HG03575 (cell line): ENCODE measurements at regions not wholly inside any gene's neighbourhood (a gene's known extent, or its start where the extent isn't known, plus 50 kb on each side); places are given as distances from the start of the nearest gene placed in this dataset.
"Not testable (repeated sequence)": the region's sequence is repeated elsewhere in the genome, so short reads cannot be mapped to it uniquely, and the experiment has no call there.

Source experiments
- ATAC-seq: cut with Tn5 transposase; IDR thresholded peaks from one replicate; pipeline ENCODE4 v1.9.1; 2021; ENCODE audit not compliant: unreplicated experiment, insufficient number of reproducible peaks, low FRiP score; ENCODE audit errors: extremely low read depth

DNA sequence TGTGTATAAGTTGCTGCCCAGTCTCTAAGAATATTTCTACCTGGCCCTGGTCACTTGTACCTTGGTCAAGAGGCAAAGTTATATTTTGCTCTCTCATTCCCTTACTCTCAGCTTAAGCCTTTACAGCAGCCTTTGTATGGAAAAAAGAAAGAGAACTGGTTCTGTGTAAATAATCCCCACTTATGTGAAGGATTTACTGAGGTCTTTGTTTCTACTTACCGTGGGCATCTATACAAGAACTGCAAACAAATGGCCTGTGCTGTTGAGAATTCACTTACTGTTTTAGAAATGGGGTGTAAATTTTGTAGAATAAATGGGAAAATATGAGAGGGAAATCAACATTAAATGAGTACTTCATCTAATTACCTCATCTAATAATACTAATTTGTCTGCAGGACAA is 267.4 kb downstream of the PCDH20 start:
- ATAC-seq, result no peak

DNA sequence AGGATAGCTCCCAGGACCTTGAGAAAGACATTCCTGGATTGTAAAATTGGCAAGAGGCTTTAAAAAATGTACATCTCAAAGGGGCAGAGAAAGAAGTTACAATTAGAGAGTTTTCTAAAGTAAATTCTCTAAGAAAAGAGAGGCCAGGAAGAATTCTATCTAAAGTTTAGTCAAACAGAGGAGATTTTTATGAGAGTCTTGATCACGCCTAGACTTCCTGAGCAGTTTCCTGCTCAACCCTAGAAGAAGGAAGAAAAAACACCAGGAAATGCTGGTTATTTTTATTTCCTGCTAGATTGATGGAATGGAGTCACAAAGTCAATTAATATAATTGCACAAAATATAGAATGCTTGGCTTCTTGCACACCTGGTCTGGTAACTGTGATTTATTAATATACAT is 269.1 kb downstream of the PCDH20 start:
- ATAC-seq, result no peak

DNA sequence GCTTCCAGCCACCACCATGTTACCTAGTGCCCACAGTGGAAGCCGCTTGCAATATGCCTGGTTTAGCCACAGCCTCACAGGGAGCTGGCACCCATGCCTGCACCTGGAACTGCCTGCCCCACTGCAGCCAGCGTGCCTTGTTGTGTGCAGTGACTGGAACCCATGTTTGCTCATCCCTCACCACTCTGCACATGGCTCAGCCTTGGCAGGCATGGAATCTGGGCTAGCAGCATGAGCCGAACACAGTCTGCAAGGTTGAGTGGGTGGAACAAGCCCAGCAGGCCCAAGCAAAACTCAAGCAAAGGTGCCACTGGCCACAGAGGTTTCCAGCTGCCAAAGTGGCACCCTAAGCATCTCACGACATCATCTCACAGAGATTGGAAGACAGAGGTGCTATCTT is 269.5 kb downstream of the PCDH20 start:
- ATAC-seq, result no peak

DNA sequence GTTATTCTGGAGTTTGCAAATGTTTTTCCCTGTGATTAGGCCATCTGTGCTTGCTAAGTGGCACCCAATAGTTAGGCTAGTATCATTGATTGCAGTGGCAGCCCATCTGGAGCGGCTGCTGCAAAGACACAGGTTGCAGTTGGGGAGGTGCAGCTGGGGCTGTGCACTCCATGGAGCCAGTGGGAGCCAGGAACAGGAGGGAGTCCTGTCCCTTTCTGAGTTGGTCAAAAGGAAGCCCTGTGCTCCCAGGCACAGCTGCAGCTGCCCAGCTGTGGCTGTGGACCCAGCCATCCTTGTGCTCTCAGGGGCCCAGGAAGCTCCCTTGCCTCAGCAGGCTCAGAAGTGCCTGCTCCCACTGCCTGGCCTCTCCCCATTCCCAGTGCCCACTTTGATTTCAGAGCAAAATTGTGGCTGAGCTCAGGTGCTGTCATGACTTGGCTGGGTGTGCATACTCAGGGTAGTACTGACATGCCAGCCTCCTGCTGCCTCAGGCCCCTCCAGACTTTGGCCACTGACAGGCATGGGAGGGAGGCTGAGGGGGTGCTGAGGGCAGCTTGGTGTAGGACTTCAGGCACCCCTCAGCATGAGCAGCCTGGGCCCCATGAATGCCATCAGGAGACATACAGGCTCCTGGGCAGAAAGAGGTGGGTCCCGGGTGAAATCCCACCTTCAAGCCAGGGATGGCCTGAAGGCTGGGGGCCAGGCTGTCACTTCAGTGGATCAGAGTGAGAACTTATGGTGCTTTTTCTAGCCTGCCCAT is 270.6 kb downstream of the PCDH20 start:
- ATAC-seq, result no peak

DNA sequence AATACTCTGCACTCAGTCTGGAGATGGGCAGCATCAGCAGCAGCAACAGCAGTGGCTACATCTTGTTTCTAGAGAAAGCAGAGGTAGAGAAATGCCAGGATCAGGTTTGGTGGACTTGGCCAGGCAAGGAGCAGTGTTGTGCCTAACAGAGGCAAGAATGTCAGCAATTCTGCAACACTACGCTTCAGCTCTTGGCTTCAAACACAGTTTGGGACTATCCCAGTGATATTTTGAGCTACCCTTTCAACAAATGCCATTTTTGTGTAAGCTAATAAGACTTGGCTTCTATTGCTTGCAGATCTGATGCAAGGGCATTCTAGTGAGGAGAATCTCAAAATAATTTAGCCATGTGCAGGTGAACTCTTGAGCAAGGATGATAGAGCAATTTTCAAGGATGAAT is 271.3 kb downstream of the PCDH20 start:
- no peak for ATAC-seq

DNA sequence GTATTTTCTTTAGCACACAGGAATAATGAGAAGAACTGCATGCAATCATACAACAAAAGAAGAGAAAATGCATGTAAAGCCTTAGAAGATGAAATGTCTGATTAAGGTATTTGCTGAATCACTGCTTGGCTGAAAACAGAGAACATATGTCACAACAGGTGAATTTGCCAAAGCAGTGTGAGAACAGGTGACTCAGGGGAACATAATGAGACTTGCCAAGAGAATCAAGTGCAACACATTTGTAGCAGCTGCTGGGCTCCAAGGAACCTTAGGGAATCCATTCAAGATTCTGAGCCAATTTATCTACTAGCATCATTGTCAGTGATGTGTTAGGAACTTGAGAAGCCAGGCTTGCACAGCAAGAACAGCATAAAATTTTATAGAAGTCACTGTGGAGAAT is 273.1 kb downstream of the PCDH20 start:
- ATAC-seq, result no peak

DNA sequence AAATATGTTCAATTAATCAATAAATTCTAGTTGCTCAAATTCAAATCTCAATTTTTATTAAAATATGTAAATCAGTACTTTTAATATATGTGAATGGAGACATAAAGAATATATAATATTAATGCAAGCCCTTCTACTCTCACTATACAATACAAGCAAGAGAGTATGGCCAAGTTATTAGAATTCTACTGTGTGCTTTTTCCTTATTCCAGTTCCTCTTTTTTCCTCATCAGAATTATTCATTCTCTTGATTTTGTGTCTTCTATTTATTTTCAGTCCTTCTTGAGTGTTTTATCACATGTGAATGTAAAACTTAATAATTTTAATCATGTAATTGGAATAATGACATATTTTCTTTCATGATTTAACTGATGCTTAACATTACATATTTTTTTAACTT is 276.8 kb downstream of the PCDH20 start:
- ATAC-seq, result no peak

DNA sequence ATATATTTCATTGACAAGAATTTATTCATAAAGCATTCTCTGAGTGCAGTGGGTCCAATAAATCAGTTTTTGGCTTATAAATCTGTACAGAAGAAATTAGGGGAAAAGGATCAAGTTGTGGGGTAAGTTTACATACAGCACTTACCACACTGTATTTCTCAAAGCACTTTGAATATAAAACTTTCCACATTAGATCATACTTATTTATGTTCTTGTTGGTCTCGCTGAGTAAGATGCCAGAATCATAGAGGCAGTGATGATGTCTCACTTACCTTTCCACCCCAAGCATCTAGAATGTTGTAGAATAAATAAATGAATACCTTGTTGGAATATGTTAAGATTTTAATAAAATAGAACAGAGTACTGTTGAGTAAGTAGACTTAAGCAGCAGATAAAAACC is 279.1 kb downstream of the PCDH20 start:
- no peak for ATAC-seq

DNA sequence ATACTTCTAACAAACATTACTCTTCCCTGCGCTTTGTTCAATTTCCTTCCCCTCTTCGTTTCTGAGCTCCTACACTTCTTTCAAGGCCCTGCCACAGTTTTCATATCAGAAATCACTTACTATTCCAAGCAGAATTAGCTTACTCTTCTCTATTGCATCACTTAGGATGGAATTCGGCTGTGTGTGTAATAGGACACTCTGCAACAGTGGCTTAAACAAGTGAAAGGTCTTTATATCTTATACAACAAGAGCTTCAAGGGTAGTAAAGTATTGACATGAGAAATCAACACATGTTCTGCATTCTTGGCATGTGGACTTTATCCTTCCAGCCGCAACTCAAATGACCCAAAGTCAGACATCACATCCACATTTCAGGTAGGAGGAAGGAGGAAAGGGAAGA is 279.6 kb downstream of the PCDH20 start:
- no peak for ATAC-seq

DNA sequence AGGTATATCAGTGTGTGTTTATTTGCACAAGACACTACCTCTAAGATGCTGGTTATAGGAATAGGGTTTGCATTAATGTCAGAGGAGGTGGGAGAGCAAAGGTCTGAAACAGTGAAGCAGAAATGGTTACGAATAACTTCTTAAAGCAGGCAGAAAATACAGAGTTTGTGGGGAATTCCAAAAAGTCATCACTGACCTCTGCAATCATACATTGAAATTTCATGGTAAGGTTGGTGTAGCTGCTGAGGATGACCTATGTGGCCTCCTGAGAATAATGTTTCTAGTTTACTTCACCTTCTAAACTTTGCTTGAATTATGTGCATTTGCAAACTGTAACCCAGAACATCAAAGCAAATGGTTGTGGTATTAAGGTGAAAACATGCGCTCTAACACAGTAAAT is 280.1 kb downstream of the PCDH20 start:
- no peak for ATAC-seq

DNA sequence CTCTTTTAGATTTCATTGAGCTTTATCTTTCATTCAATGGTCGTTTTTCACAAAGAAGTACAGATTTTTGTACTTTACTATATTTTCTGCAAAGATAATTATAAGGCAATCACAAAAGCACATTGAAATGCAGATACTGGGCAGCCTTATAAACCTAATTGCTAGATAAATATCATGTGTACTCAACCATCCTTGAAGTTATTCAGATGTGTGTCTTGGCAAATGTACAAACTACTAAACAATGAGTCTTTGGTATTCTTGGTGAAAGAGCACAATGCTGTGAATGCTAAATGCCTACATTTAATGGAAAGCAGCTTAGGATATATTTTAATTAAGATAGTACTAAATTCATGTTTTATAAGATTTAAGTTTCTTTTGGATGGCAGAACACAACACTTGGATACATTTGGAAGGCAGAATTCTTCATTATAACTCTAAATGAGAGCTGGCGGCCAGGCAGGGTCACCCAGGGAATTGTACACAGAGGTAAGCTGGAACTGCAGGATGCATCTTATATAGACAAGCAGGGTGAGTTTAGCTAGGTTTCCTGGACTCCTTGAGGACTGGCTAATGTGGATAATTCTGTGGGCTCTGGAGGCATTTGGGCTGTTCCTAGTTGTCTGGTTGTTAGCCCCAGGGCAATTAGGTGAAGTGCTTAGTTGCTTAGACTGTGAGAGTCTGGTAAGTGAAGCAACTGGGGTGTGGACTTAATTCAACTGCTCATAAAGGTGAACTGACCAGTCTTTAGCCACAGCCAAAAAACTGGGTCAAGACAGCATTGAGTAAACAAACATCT is 286.6 kb downstream of the PCDH20 start:
- no peak for ATAC-seq

DNA sequence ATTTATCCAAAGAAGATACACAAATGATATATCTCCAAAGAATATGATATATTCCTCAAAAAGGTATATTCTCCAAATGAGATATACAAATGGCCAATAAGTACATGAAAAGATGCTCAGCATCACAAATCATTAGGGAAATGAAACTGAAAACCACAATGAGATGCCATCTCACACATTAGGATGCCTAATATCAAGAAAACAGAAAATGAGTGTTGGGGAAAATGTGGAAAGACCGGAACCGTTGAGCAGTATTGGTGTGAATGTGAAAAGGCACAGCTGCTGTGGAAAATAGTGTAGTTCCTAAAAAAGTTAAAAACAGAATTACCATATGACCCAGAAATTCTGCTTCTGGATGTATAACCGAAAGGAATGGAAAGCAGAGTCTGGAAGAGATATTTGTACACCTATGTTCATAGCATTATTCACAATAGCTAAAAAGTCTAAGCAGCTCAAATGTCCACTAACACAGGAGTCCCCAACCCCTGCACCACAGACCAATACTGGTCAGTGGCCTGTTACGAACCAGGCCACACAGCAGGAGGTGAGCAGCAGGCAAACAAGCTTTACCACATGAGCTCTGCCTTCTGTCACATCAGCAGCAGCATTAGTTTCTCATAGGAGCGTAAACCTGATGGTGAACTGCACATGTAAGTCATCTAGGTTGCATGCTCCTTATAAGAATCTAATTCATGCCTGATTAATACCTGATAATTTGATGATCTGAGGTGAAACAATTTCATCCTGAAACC is 291.9 kb downstream of the PCDH20 start:
- no peak for ATAC-seq

DNA sequence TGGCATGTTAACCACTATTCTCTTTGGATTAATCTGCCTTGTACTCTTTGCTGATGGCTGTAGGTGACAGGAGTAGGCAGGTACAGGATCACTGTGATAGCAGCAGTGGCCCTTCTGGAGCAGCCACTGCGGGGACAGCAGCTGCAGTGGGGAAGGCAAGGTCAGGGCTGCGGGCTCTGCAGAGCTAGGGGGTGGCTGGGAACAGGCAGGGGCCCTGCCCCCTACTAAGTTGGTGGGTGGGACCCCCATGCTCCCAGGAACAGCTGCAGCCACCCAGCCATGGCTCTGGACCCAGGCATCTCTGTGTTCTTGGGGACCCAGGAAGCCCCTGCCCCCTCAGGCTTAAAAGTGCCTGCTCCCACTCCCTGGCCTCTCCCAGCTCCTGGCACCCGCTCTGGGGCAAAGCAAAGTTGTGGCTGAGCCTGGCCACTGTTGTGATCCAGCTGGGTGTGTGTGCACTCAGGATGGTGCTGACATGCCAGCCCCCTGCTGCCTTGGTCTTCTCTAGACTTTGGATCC is 302.4 kb downstream of the PCDH20 start:
- ATAC-seq, result no peak

DNA sequence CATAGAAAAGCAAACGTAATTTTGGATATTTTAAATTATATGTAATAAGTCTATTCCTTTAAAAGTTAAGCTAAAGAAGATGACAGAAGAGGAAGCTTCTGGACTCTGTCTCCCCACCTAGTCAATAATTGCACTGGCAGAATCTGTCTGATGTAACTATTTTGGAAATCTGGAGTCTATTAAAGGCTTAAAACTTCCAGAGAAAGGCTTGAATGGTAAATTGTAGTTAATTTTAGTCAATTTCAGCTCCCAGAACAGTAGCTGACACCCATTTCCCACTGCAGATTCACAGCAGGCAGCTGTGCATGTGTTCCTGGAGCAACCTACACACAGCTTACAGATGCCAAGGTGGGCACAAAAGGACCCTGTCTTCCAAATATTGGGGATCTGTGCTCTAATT is 304.1 kb downstream of the PCDH20 start:
- no peak for ATAC-seq

DNA sequence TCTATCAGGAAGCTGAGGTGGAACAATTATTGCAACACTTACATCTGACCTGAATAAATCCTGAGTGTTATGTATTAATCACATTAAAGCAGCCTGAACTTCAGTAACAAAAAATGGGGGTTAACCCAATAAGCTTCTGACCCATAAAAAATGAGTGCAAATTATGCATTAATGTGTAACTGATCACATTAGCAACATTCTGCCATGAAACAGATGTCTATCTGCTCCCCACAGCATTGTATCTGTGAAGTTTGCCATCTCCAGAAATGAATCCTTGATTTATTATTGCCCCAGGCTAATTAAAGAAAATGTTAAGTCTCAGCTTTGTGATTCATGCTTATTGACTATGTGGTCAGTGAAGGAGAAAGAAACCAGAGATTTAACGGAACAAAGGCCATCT is 304.9 kb downstream of the PCDH20 start:
- no peak for ATAC-seq

DNA sequence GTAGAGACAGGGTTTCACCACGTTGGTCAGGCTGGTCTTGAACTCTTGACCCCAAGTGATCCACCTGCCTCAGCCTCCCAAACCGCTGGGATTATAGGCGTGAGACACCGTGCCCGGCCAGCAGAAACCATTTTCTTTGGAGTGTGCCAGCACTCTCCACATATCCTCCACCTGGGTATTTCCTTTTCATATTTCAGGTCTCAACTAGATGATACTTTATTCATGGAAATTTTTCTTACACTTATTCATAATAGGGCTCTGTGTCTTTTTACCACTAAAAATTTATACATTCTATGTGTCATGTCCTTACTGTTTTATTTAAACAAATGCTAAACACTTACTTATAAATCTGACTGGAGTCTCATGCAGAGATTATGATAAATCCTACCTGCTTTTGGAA is 305.9 kb downstream of the PCDH20 start:
- ATAC-seq, result no peak

DNA sequence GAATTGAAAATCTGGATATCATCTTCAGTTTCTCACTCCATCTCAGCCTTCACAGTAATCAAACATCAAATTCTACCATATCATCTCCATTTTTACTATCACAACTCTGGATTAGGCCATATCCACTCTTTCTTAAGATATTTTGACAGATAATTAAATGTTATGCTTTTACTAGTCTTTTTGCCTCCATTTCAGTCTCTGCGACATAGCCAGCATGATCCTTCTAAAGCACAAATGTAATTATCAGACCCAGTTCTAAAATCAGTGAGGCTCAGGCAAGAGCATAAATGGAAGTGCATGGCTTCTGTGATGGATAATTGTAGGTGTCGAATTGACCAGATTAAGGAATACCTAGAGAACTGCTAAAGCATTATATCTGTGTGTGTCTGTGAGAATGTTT is 307.7 kb downstream of the PCDH20 start:
- no peak for ATAC-seq

DNA sequence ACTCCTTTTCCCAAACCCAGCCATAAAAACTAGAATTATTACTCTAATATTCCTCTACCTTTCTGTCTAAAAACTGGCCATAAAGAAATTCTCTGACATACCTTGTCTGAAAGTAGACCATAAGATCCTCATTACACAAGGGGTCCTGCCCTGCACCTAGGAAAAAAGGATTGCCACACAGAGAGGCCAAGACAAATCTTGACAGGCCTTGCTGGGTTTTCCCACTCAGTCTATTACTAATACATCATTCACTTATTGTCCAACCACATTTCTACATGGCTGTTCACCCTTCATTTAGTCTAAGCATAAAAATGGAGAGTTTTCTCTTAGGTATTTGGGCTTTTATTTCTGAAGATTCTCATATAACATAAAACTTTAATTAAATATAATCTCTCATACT is 319.8 kb downstream of the PCDH20 start:
- ATAC-seq, result no peak

DNA sequence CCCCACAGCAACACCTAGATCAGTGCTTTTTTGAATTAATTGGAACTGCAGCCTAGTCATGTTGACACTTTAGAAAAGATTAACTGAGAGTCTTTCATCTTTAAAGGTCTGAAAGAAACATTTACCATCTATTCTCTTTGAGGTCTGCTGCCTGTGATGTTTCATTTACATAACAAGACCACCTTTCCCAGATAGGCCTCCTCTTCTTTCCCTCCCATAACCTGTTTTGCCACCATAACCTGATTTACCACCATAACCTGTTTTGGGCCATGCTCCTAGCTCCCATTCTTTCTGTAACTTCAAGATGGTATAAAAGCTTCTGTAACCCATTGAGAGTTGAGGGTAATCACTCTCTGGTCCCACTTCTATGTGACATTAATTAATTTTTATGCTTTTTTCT is 320.8 kb downstream of the PCDH20 start:
- ATAC-seq, result no peak

DNA sequence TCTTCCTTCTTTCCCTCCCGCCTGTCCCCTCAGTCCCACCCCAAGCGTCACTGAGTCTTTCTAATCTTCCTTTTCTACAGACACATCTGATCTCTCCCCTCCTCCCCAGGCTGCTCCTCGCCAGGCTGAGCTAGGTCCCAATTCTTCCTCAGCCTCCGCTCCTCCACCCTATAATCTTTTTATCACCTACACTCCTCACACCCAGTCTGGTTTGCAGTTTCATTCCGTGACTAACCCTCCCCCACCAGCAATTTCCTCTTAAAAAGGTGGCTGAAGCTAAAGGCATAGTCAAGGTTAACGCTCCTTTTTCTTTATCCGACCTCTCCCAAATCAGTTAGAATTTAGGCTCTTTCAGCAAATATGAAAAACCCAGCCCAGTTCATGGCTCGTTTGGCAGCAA is 325.8 kb downstream of the PCDH20 start:
- ATAC-seq, result not testable (repeated sequence)
